K562 (cell line): ENCODE measurements at regions not wholly inside any gene's neighbourhood (a gene's known extent, or its start where the extent isn't known, plus 50 kb on each side); places are given as distances from the start of the nearest gene placed in this dataset.

Experiments
- CBX2 ChIP-seq: fragments of 200-600 bp; sonication (generic); IDR thresholded peaks from one replicate; pipeline ENCODE4 v1.6.1; 2012; ENCODE audit warnings: mild to moderate bottlenecking, low read length, inconsistent platforms; ENCODE audit not compliant: insufficient read depth, poor library complexity, severe bottlenecking
- CHD1 ChIP-seq: fragments of 200-600 bp; sonication (generic); IDR thresholded peaks from one replicate; pipeline ENCODE4 v1.6.1; 2012; ENCODE audit warnings: mild to moderate bottlenecking, moderate library complexity, low read length, inconsistent platforms
- CREBBP ChIP-seq: IDR thresholded peaks from one replicate; pipeline ENCODE4 v1.6.1; 2012; ENCODE audit warnings: low read depth, mild to moderate bottlenecking, control low read depth, inconsistent platforms, low read length
- ELF1 ChIP-seq: fragments of 200-800 bp; sonication (Bioruptor generic); IDR thresholded peaks from 2 replicates; pipeline ENCODE4 v1.6.1; 2016; ENCODE audit warnings: missing genetic modification characterization, missing compliant biosample characterization
- FOXA1 ChIP-seq: fragments of 450-650 bp; IDR thresholded peaks from 2 replicates; pipeline ENCODE4 v1.6.1; 2016; ENCODE audit warnings: mild to moderate bottlenecking, borderline replicate concordance
- FOXM1 ChIP-seq, 2 experiments: fragments of 450-650 bp in 1 of 2; sonication (generic) in 1 of 2; formaldehyde crosslinking in 1 of 2; IDR thresholded peaks; 2 replicates each; pipeline versions ENCODE4 v1.6.1 to v1.9.0; 2017 to 2022; ENCODE audit warnings: low read depth in 2 of 2, mild to moderate bottlenecking in 2 of 2, missing genetic modification reagents in 1 of 2, moderate library complexity in 1 of 2
- HDAC6 ChIP-seq: IDR thresholded peaks from 2 replicates; pipeline ENCODE4 v1.6.1; 2012; ENCODE audit warnings: low read depth, mild to moderate bottlenecking, control low read depth, inconsistent platforms, low read length, moderate library complexity
- KLF10 ChIP-seq: fragments of 250-450 bp; sonication (Bioruptor Pico); IDR thresholded peaks from 2 replicates; pipeline ENCODE4 v1.6.1; 2021; ENCODE audit warnings: matching md5 sums
- NELFE ChIP-seq: IDR thresholded peaks from 2 replicates; pipeline ENCODE4 v1.6.1; 2011; ENCODE audit warnings: mild to moderate bottlenecking; ENCODE audit not compliant: insufficient read depth, insufficient read length
- NR2C2 ChIP-seq, 2 experiments: fragments of 200-800 bp in 1 of 2; sonication (Bioruptor generic) in 1 of 2; sonication (generic) in 1 of 2; formaldehyde crosslinking in 1 of 2; IDR thresholded peaks; 2 replicates each; pipeline versions ENCODE4 v1.6.1 to v1.8.0; 2016 to 2022; ENCODE audit warnings: mild to moderate bottlenecking in 1 of 2, missing compliant biosample characterization in 1 of 2, missing genetic modification characterization in 1 of 2, missing genetic modification reagents in 1 of 2
- POLR2A ChIP-seq: fragments of 450-650 bp; conservative IDR thresholded peaks from 2 replicates; pipeline ENCODE4 v1.6.1; 2016
- POLR3A ChIP-seq: IDR thresholded peaks from 2 replicates; pipeline ENCODE4 v1.6.1; 2011; ENCODE audit warnings: borderline replicate concordance, mild to moderate bottlenecking, moderate library complexity; ENCODE audit not compliant: insufficient read length, insufficient read depth; ENCODE audit errors: extremely low read depth
- PTRF ChIP-seq: fragments of 450-650 bp; IDR thresholded peaks from 2 replicates; pipeline ENCODE4 v1.6.1; 2016; ENCODE audit warnings: mild to moderate bottlenecking, missing genetic modification characterization, missing compliant biosample characterization
- PTTG1 ChIP-seq: fragments of 450-650 bp; IDR thresholded peaks from 2 replicates; pipeline ENCODE4 v1.6.1; 2016; ENCODE audit warnings: low read depth, mild to moderate bottlenecking, missing genetic modification characterization, missing compliant biosample characterization
- RB1 ChIP-seq: fragments of 450-650 bp; IDR thresholded peaks from 2 replicates; pipeline ENCODE4 v1.6.1; 2017; ENCODE audit warnings: low read depth, mild to moderate bottlenecking
- SIX5 ChIP-seq, 2 experiments: IDR thresholded peaks; 2 replicates each; pipeline ENCODE4 v1.6.1; 2011; ENCODE audit warnings: low read length in 2 of 2, borderline replicate concordance in 1 of 2, low read depth in 1 of 2, mild to moderate bottlenecking in 1 of 2, moderate library complexity in 1 of 2; ENCODE audit not compliant: insufficient read depth in 1 of 2
- SMAD1 ChIP-seq: fragments of 150-350 bp; IDR thresholded peaks from 2 replicates; pipeline ENCODE4 v1.6.1; 2014; ENCODE audit warnings: low read length, low read depth; ENCODE audit not compliant: partially characterized antibody
- SMAD3 ChIP-seq: fragments of 450-650 bp; formaldehyde crosslinking; conservative IDR thresholded peaks from 2 replicates; pipeline ENCODE4 v1.4.0; 2020; ENCODE audit warnings: mild to moderate bottlenecking
- XRCC4 ChIP-seq: IDR thresholded peaks from one replicate; pipeline ENCODE4 v1.6.1; 2011; ENCODE audit not compliant: insufficient read depth, insufficient read length; ENCODE audit errors: extremely low read depth
- ZBED1 ChIP-seq: IDR thresholded peaks from 2 replicates; pipeline ENCODE4 v1.6.1; 2014
- ZBTB17 ChIP-seq: fragments of 450-650 bp; formaldehyde crosslinking; IDR thresholded peaks from 2 replicates; pipeline ENCODE4 v1.4.0; 2020; ENCODE audit warnings: mild to moderate bottlenecking
- ZFX ChIP-seq: sonication (generic); formaldehyde crosslinking; IDR thresholded peaks from 2 replicates; pipeline ENCODE4 v1.8.0; 2022; ENCODE audit warnings: mild to moderate bottlenecking, missing genetic modification reagents, moderate library complexity
- ZNF134 ChIP-seq: fragments of 250-450 bp; sonication (Bioruptor Pico); conservative IDR thresholded peaks from 2 replicates; pipeline ENCODE4 v1.4.0; 2020
- ZNF174 ChIP-seq: fragments of 250-450 bp; sonication (Bioruptor Pico); IDR thresholded peaks from 2 replicates; pipeline ENCODE4 v1.4.0; 2020; ENCODE audit warnings: mild to moderate bottlenecking
- ZNF23 ChIP-seq: fragments of 250-450 bp; sonication (Bioruptor Pico); IDR thresholded peaks from 2 replicates; pipeline ENCODE4 v1.4.0; 2020; ENCODE audit warnings: mild to moderate bottlenecking
- ZNF507 ChIP-seq: conservative IDR thresholded peaks from 2 replicates; pipeline ENCODE4 v1.6.1; 2017; ENCODE audit warnings: missing genetic modification characterization, missing compliant biosample characterization
- ZNF644 ChIP-seq: fragments of 200-800 bp; sonication (Bioruptor generic); IDR thresholded peaks from 2 replicates; pipeline ENCODE4 v1.6.1; 2016; ENCODE audit warnings: low read depth, missing genetic modification characterization, missing compliant biosample characterization
- ZNF77 ChIP-seq: fragments of 250-450 bp; sonication (Bioruptor Pico); IDR thresholded peaks from 2 replicates; pipeline ENCODE4 v1.5.0; 2020
- TF ChIP-seq, protein P1 (sequence below): fragments of 250-450 bp; sonication (Bioruptor Pico); IDR thresholded peaks from 2 replicates; pipeline ENCODE4 v1.9.0; 2021; ENCODE audit warnings: mild to moderate bottlenecking, inconsistent platforms

DNA sequence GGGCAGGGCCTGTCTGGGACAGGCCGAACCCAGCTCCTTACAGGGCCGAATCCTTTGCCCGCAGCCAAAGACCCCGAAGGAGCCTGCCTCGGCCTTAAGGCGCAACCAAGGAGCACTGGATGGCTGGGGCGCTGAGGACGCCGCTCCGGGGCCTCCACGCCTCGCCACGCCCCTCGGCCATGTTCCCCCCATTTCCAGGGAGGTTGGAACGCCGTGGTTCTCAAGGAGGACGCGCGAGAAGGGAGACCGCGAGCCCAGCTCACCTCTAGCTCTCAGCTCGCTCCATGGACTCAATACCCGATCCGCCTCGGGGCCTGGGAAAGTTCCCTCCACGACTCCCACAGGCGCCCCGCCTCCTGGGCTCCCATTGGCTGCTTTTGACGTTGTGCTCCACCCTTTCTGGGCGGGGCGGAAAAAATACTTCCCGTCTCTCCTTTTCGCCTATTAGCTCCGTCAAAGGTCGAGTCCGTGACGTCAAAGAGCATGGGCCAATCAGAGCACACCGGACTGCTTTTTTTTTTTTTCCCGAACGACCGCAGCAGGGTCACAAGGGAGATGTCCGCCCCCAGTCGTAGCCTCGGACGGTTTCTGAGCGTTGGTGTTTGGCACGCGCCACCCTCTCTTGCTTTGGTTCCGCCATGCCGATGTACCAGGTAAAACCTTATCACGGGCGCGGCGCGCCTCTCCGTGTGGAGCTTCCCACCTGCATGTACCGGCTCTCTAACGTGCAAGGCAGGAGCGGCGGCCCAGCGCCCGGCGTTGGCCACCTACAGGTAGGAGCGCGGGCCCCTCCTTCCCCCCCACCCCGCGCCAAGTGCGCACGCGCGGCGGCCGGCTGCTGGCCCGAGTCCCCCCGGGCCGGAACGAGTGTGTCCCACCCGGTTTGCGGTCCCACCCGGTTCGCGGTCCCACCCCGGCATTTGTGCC, 305.7 kb downstream of the TYW1 start (continued):
- TF ChIP-seq CBX2: no peak
- TF ChIP-seq PTRF (tag): no peak
- TF ChIP-seq FOXM1 (IDR thresholded peaks at IDR 0.05; ENCODE audit: low read depth): peak; percentile 75
- TF ChIP-seq FOXM1 (CRISPR knock-in tag; IDR thresholded peaks at IDR 0.05; ENCODE audit: low read depth): no peak
- TF ChIP-seq ZNF134: no peak
- TF ChIP-seq RB1: peak; percentile 90
- no peak for TF ChIP-seq ZNF644 (tag)
- 0 out of 2 replicates have a peak, but pooled peaks have one; percentile 41 for TF ChIP-seq ZBED1
- TF ChIP-seq ZNF77 (CRISPR knock-in tag): no peak
- TF ChIP-seq ZFX: peak; percentile 96
- TF ChIP-seq NR2C2 (CRISPR knock-in tag; IDR thresholded peaks at IDR 0.05): peak; percentile 59; the same call in 1 of the 2 replicates
- TF ChIP-seq NR2C2 (tag; IDR thresholded peaks at IDR 0.05): peak; percentile 97
- TF ChIP-seq HDAC6: no peak
- no peak for TF ChIP-seq ZBTB17
- peak; percentile 36 for TF ChIP-seq NELFE
- TF ChIP-seq CHD1: peak; percentile 40
- no peak for TF ChIP-seq POLR3A
- TF ChIP-seq ELF1: peak; percentile 81
- TF ChIP-seq XRCC4: no peak
- no peak for TF ChIP-seq ZNF174 (CRISPR knock-in tag)
- TF ChIP-seq ZNF507 (tag): no peak
- peak; percentile 63; the same call in 1 of the 2 replicates for TF ChIP-seq ZNF23 (CRISPR knock-in tag)
- no peak for TF ChIP-seq FOXA1
- no peak for TF ChIP-seq SMAD1
- peak; percentile 99 for TF ChIP-seq POLR2A
- TF ChIP-seq SIX5 (IDR thresholded peaks at IDR 0.05; ENCODE audit: borderline replicate concordance in 1 of 2, insufficient read depth in 1 of 2, low read depth in 1 of 2, low read length in 2 of 2): no peak
- TF ChIP-seq SMAD3 (CRISPR knock-in tag): 0 out of 2 replicates have a peak, but pooled peaks have one; percentile 7
- TF ChIP-seq KLF10 (CRISPR knock-in tag): no peak
- TF ChIP-seq PTTG1 (tag): no peak
- TF ChIP-seq CREBBP: no peak
- TF ChIP-seq, protein P1, sequence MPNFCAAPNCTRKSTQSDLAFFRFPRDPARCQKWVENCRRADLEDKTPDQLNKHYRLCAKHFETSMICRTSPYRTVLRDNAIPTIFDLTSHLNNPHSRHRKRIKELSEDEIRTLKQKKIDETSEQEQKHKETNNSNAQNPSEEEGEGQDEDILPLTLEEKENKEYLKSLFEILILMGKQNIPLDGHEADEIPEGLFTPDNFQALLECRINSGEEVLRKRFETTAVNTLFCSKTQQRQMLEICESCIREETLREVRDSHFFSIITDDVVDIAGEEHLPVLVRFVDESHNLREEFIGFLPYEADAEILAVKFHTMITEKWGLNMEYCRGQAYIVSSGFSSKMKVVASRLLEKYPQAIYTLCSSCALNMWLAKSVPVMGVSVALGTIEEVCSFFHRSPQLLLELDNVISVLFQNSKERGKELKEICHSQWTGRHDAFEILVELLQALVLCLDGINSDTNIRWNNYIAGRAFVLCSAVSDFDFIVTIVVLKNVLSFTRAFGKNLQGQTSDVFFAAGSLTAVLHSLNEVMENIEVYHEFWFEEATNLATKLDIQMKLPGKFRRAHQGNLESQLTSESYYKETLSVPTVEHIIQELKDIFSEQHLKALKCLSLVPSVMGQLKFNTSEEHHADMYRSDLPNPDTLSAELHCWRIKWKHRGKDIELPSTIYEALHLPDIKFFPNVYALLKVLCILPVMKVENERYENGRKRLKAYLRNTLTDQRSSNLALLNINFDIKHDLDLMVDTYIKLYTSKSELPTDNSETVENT (CRISPR knock-in tag): peak; percentile 80
